ENCODE measurements at regions not wholly inside any gene's neighbourhood (a gene's known extent, or its start where the extent isn't known, plus 50 kb on each side); places are given as distances from the start of the nearest gene placed in this dataset.

GRCh38 chr18:57249179-57249578 lies 102.3 kb downstream of the BOD1L2 start:
- Histone ChIP-seq H4K20me1 (ENCODE audit: control insufficient read depth, insufficient read depth, insufficient read length) (no peaks in the 10 kb centered on the region), H3K79me2 (ENCODE audit: insufficient read depth, low read length) (no peaks in the 10 kb centered on the region), H2BK5ac (ENCODE audit: insufficient read length, low read length) (no peak overlapping the region), H3K9ac (ENCODE audit: extremely low read depth, insufficient read length, low read length) (no peak overlapping the region), H3K18ac (ENCODE audit: insufficient read length, low read depth, low read length) (no peak overlapping the region), H3K4me2 (ENCODE audit: insufficient read depth, insufficient read length, low read length) (no peak overlapping the region), H3K9me3 (ENCODE audit: control insufficient read depth, low read depth, low read length) (no peaks in the 10 kb centered on the region), H3K23ac (ENCODE audit: insufficient read length, low read depth, low read length) (no peak overlapping the region), H3K27me3 (ENCODE audit: insufficient read depth, low read length) (no peaks in the 10 kb centered on the region), H2BK20ac (ENCODE audit: low read depth, low read length, poor library complexity, severe bottlenecking) (no peak overlapping the region), H3K4ac (ENCODE audit: low read depth, low read length) (no peak overlapping the region), H3K14ac (ENCODE audit: insufficient read depth, low read length) (no peak overlapping the region; the same call in 1 of the 2 replicates), H3K23me2 (ENCODE audit: insufficient read length, low read depth, low read length, poor library complexity, severe bottlenecking) (no peaks in the 10 kb centered on the region), H3K4me1 (ENCODE audit: insufficient read depth, low read length) (no peaks in the 10 kb centered on the region), H3K56ac (ENCODE audit: insufficient read length, low read depth, low read length) (no peak overlapping the region), H2BK12ac (ENCODE audit: insufficient read length, low read depth, low read length) (no peak overlapping the region), H2AK5ac (ENCODE audit: insufficient read length, low read length) (no peak overlapping the region), H3T11ph (ENCODE audit: low read length) (no peak overlapping the region), H2BK120ac (ENCODE audit: low read depth, low read length, poor library complexity, severe bottlenecking) (no peak overlapping the region), H4K8ac (replicated peaks; ENCODE audit: insufficient read length, low read depth, low read length) (no peak overlapping the region), H4K91ac (ENCODE audit: insufficient read length, low read depth, low read length) (no peak overlapping the region), H2AFZ (ENCODE audit: low read length) (no peak overlapping the region), H4K5ac (ENCODE audit: insufficient read length, low read depth, low read length) (no peak overlapping the region), H3K79me1 (ENCODE audit: insufficient read depth, low read depth, low read length, poor library complexity, severe bottlenecking) (no peaks in the 10 kb centered on the region), H2BK15ac (ENCODE audit: low read depth, low read length) (no peak overlapping the region), H3K27ac (ENCODE audit: insufficient read length, low read depth, low read length) (no peak overlapping the region)
- no peaks in the 10 kb centered on the region for H3K27me3 Mint-ChIP-seq (ENCODE audit: low read depth)
- no peak overlapping the region for H3K4me3 Mint-ChIP-seq
- H3K4me1 Mint-ChIP-seq: no peaks in the 10 kb centered on the region
- no peak for TF ChIP-seq CTCF (conservative IDR thresholded peaks at IDR 0.05)
- WGBS (ENCODE audit: extremely low coverage, insufficient read length, low lambda C conversion rate): no CpG with 5 or more reads among the region's 7 CpGs
- H3K36me3 Mint-ChIP-seq (ENCODE audit: insufficient read depth in 1 of 3, low read depth in 3 of 3): no peaks in the 10 kb centered on the region
- no peaks in the 10 kb centered on the region for H3K9me3 Mint-ChIP-seq
- no peak overlapping the region for H3K27ac Mint-ChIP-seq
- DNase-seq: no peak
